Prostate gland (tissue), 2 donors: ENCODE measurements at regions not wholly inside any gene's neighbourhood (a gene's known extent, or its start where the extent isn't known, plus 50 kb on each side); places are given as distances from the start of the nearest gene placed in this dataset.

Experiments
- CTCF ChIP-seq, 4 experiments: fragments of 200-600 bp in 2 of 4; fragments of 450-650 bp in 2 of 4; sonication (generic) in 2 of 4; IDR thresholded peaks; 1 replicate in 3 of 4; 2 replicates in 1 of 4; pipeline ENCODE4 v1.5.1; 2016 to 2019; ENCODE audit warnings: antibody characterized with exemption in 4 of 4, mild to moderate bottlenecking in 2 of 4, moderate library complexity in 2 of 4
- POLR2A ChIP-seq: fragments of 450-650 bp; IDR thresholded peaks from one replicate; pipeline ENCODE4 v1.6.1; 2016; ENCODE audit warnings: antibody characterized with exemption, mild to moderate bottlenecking
- POLR2AphosphoS5 ChIP-seq: sonication (generic); formaldehyde crosslinking; IDR thresholded peaks from one replicate; pipeline ENCODE4 v1.6.1; 2017; ENCODE audit warnings: antibody characterized with exemption

GRCh38 chr3:106018929-106019550 is 150.2 kb upstream of the CBLB start:
- TF ChIP-seq CTCF (IDR thresholded peaks at IDR 0.05) (no peak), POLR2AphosphoS5 (no peak), POLR2A (no peak)
